ENCODE measurements at regions not wholly inside any gene's neighbourhood (a gene's known extent, or its start where the extent isn't known, plus 50 kb on each side); places are given as distances from the start of the nearest gene placed in this dataset.
"Not testable (repeated sequence)": the region's sequence is repeated elsewhere in the genome, so short reads cannot be mapped to it uniquely, and the experiment has no call there.

DNA sequence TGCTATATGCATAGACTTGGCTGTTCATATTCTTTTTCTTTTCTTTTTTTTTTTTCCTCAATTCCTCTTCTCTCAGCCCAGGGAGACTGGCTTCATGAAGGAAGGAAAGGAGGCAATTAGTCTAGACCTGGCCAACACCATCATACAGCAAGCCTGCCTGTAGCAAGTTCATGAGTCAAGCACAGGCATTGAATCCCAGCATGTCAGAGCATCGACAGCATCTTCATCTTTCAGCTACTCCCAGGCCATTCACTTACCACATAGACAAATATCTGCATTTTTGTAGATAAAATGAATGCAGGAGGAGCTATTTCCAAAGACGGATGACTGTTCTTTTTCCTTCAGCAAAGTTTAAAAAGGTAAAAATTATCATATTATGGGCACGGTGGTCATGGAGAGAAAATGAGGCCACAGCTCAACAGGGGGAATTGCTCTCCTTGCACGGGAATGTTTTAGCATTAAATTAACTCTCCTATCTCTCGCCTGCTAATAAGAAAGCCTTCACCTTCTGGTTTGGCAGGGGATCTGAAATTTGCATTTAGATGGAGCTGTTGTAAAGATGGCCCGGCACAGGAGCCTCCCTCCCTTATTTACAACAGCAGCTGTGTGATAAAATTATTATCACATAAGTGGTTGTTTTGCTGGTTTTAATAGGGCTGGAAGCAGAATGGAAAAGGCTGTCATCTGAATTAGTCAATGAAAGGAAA lies 626.5 kb upstream of the AUTS2 start:
- H3K4me1 ChIP-seq (ENCODE audit: control insufficient read depth in 1 of 2, extremely low read depth in 1 of 2, insufficient read depth in 2 of 2, low read length in 2 of 2) = no peaks in the 10 kb centered on the region
- no peaks in the 10 kb centered on the region for H3K36me3 ChIP-seq (ENCODE audit: control insufficient read depth in 2 of 2, extremely low read depth in 1 of 2, insufficient read depth in 1 of 2, low read length in 1 of 2)
- no peaks in the 10 kb centered on the region for H3K4me1 Mint-ChIP-seq
- peaks cover 12 to 30% (median 22%) of the 10 kb centered on the region in 3 donors for H3K9me3 Mint-ChIP-seq
- H3K27ac ChIP-seq (ENCODE audit: low read length) = no peak overlapping the region
- no peaks in the 10 kb centered on the region for H3K36me3 Mint-ChIP-seq
- no peak overlapping the region for H3K4me3 ChIP-seq (ENCODE audit: control insufficient read depth in 1 of 2, extremely low read depth in 1 of 2, low read length in 1 of 2)
- H3K27me3 Mint-ChIP-seq = no peaks in the 10 kb centered on the region
- peaks cover 2% of the 10 kb centered on the region for H3K9me3 ChIP-seq
- peaks cover 0 to 2% of the 10 kb centered on the region in 2 experiments for H3K27me3 ChIP-seq (replicated peaks in 1 of 2; ENCODE audit: control insufficient read depth in 2 of 2, extremely low read depth in 1 of 2, insufficient read depth in 2 of 2, low read length in 1 of 2)
- DNase-seq (no peak), ATAC-seq (replicated peaks in 1 of 4) (no peak)
- ChIA-PET POLR2A (no interaction called here), CTCF (interaction anchor here in 1 of 2 donors (0.5 kb wide), 1 partner anchor 1154 kb away, joined by 3 read pairs; no protein-coding TSS in a partner anchor)
- whole genome bisulfite sequencing (ENCODE audit: insufficient coverage) = no CpG with 5 or more reads among the region's 6 CpGs
- H3K27ac Mint-ChIP-seq = no peak overlapping the region
- H3K4me3 Mint-ChIP-seq = no peak overlapping the region

DNA sequence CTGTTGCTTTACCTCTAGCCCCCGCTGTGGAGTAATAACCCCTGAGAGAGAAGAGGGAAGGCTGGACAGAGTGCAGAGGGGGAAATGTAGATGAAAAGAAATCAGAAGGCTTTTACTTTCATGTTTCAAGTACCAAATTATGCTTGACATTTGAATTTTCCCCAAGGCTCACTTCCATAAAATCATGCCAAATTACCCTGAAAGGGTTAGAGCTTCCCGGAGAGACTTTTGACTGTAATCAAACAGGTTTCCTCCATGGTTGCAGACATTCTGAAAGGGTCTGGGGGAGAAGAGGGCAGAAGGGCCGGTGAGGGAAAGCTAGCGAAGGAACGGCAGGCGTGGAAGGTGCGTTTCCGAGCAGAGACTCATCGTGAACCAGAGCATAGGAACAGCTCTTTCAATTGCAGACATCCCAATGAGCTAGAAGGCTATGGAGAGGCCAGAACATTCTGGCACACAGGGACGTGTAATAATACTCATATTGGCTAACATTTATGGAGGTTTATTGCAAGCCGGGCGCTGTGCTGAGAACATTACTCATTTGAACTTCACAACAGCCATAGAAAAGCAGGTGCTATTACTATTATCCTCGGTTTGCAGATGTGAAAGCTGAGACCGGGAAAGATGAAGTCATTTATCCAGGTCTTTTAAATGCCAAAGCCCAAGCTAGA lies 620.8 kb upstream of the AUTS2 start:
- ChIA-PET POLR2A (no interaction called here), CTCF (no interaction called here)
- Mint-ChIP-seq H3K4me3 (no peak overlapping the region), H3K27me3 (no peaks in the 10 kb centered on the region), H3K9me3 (peaks cover 16 to 30% (median 23%) of the 10 kb centered on the region in 3 donors), H3K27ac (no peak overlapping the region), H3K36me3 (no peaks in the 10 kb centered on the region), H3K4me1 (no peaks in the 10 kb centered on the region)
- H3K27ac ChIP-seq (ENCODE audit: low read length) = no peak overlapping the region
- no peaks in the 10 kb centered on the region for H3K4me1 ChIP-seq (ENCODE audit: control insufficient read depth in 1 of 2, extremely low read depth in 1 of 2, insufficient read depth in 2 of 2, low read length in 2 of 2)
- WGBS (ENCODE audit: insufficient coverage) = 85% methylated on average over 9 of the region's 14 CpGs
- H3K4me3 ChIP-seq (ENCODE audit: control insufficient read depth in 1 of 2, extremely low read depth in 1 of 2, low read length in 1 of 2) = no peak overlapping the region
- ATAC-seq (replicated peaks in 1 of 4) (no peak), DNase-seq (no peak)
- no peaks in the 10 kb centered on the region for H3K27me3 ChIP-seq (replicated peaks in 1 of 2; ENCODE audit: control insufficient read depth in 2 of 2, extremely low read depth in 1 of 2, insufficient read depth in 2 of 2, low read length in 1 of 2)
- no peaks in the 10 kb centered on the region for H3K36me3 ChIP-seq (ENCODE audit: control insufficient read depth in 2 of 2, extremely low read depth in 1 of 2, insufficient read depth in 1 of 2, low read length in 1 of 2)
- peaks cover 2% of the 10 kb centered on the region for H3K9me3 ChIP-seq

DNA sequence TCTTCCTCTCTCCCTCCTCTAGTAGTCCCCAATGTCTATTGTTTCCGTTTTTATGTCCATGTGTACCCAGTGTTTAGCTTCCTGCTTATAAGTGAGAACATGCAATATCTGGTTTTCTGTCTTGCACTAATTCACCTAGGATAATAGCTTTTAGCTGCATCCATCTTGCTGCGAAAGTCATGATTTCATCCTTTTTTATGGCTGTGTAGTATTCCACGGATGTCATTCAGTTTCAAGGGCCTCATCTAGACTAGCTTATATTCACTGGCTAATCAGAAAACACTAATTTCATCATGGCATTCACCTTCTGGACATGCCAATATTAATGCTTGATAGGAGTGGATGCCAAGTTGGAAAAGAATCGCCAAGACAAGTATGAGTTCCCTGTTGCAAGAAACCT lies 619.6 kb upstream of the AUTS2 start:
- Histone ChIP-seq H3K36me3 (ENCODE audit: control insufficient read depth in 2 of 2, extremely low read depth in 1 of 2, insufficient read depth in 1 of 2, low read length in 1 of 2) (no peaks in the 10 kb centered on the region), H3K4me3 (ENCODE audit: control insufficient read depth in 1 of 2, extremely low read depth in 1 of 2, low read length in 1 of 2) (no peak overlapping the region), H3K4me1 (ENCODE audit: control insufficient read depth in 1 of 2, extremely low read depth in 1 of 2, insufficient read depth in 2 of 2, low read length in 2 of 2) (no peaks in the 10 kb centered on the region), H3K27me3 (replicated peaks in 1 of 2; ENCODE audit: control insufficient read depth in 2 of 2, extremely low read depth in 1 of 2, insufficient read depth in 2 of 2, low read length in 1 of 2) (no peaks in the 10 kb centered on the region), H3K27ac (ENCODE audit: low read length) (no peak overlapping the region), H3K9me3 (peaks cover 2% of the 10 kb centered on the region)
- no peak for ATAC-seq (replicated peaks in 1 of 4)
- Mint-ChIP-seq H3K27ac (no peak overlapping the region), H3K9me3 (peaks cover 20 to 30% (median 25%) of the 10 kb centered on the region in 3 donors), H3K27me3 (no peaks in the 10 kb centered on the region), H3K4me3 (no peak overlapping the region), H3K4me1 (no peaks in the 10 kb centered on the region), H3K36me3 (no peaks in the 10 kb centered on the region)
- ChIA-PET POLR2A (no interaction called here), CTCF (no interaction called here)
- no peak for DNase-seq
- 90% methylated on average over 2 of the region's 4 CpGs for WGBS (ENCODE audit: insufficient coverage)

- DNase-seq = no peak
- no peak overlapping the region for H3K27ac ChIP-seq (ENCODE audit: low read length)
- no peaks in the 10 kb centered on the region for H3K36me3 ChIP-seq (ENCODE audit: control insufficient read depth in 2 of 2, extremely low read depth in 1 of 2, insufficient read depth in 1 of 2, low read length in 1 of 2)
- Mint-ChIP-seq H3K27me3 (no peaks in the 10 kb centered on the region), H3K9me3 (peaks cover 19 to 36% (median 25%) of the 10 kb centered on the region in 3 donors), H3K27ac (no peak overlapping the region), H3K4me3 (no peak overlapping the region), H3K4me1 (no peaks in the 10 kb centered on the region), H3K36me3 (no peaks in the 10 kb centered on the region)
- no peaks in the 10 kb centered on the region for H3K4me1 ChIP-seq (ENCODE audit: control insufficient read depth in 1 of 2, extremely low read depth in 1 of 2, insufficient read depth in 2 of 2, low read length in 2 of 2)
- H3K27me3 ChIP-seq (replicated peaks in 1 of 2; ENCODE audit: control insufficient read depth in 2 of 2, extremely low read depth in 1 of 2, insufficient read depth in 2 of 2, low read length in 1 of 2) = no peaks in the 10 kb centered on the region
- no peak overlapping the region for H3K4me3 ChIP-seq (ENCODE audit: control insufficient read depth in 1 of 2, extremely low read depth in 1 of 2, low read length in 1 of 2)
- no peaks in the 10 kb centered on the region for H3K9me3 ChIP-seq
- no CpG with 5 or more reads among the region's 1 CpG for WGBS (ENCODE audit: insufficient coverage)
- no peak for ATAC-seq (replicated peaks in 1 of 4)
- CTCF ChIA-PET = no interaction called here
- POLR2A ChIA-PET = no interaction called here
Measured at GRCh38 chr7:68980011-68980410, 618.3 kb upstream of the AUTS2 start.

GRCh38 chr7:68980432-68980831 lies 617.8 kb upstream of the AUTS2 start:
- H3K36me3 Mint-ChIP-seq; H3K27ac Mint-ChIP-seq; H3K36me3 ChIP-seq (ENCODE audit: control insufficient read depth in 2 of 2, extremely low read depth in 1 of 2, insufficient read depth in 1 of 2, low read length in 1 of 2); H3K4me3 Mint-ChIP-seq; H3K9me3 ChIP-seq; DNase-seq; H3K27me3 Mint-ChIP-seq; H3K27me3 ChIP-seq (replicated peaks in 1 of 2; ENCODE audit: control insufficient read depth in 2 of 2, extremely low read depth in 1 of 2, insufficient read depth in 2 of 2, low read length in 1 of 2); H3K4me1 Mint-ChIP-seq; H3K4me3 ChIP-seq (ENCODE audit: control insufficient read depth in 1 of 2, extremely low read depth in 1 of 2, low read length in 1 of 2); ATAC-seq (replicated peaks in 1 of 4); H3K27ac ChIP-seq (ENCODE audit: low read length); CTCF ChIA-PET; POLR2A ChIA-PET; H3K4me1 ChIP-seq (ENCODE audit: control insufficient read depth in 1 of 2, extremely low read depth in 1 of 2, insufficient read depth in 2 of 2, low read length in 2 of 2): not testable (repeated sequence)
- peaks cover 19 to 36% (median 25%) of the 10 kb centered on the region in 3 donors for H3K9me3 Mint-ChIP-seq
- WGBS (ENCODE audit: insufficient coverage) = 100% methylated on average over 1 of the region's 2 CpGs

DNA sequence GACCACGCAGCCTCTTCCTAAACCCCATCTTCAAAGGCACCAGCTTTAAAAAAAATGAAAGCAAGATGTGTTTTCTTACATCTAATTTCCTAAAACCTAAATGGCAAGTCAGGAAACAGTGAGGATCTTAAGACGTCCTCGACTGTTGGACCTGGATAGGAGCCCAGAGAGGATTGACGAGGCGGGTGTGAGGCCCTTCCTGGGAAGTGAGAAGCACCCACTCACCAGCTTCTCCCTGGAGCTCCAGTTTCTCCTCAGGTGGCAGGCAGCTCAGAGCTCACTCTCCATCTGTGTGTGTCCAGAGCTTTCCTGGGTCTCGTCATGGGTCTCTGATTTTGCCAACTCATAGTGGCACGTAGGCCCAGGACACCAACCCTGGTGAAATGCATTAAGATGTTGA lies 614.0 kb upstream of the AUTS2 start:
- Mint-ChIP-seq H3K4me3 (no peak overlapping the region), H3K4me1 (no peaks in the 10 kb centered on the region), H3K9me3 (peaks cover 22 to 51% (median 27%) of the 10 kb centered on the region in 3 donors), H3K36me3 (no peaks in the 10 kb centered on the region), H3K27me3 (no peaks in the 10 kb centered on the region), H3K27ac (no peak overlapping the region)
- no peaks in the 10 kb centered on the region for H3K36me3 ChIP-seq (ENCODE audit: control insufficient read depth in 2 of 2, extremely low read depth in 1 of 2, insufficient read depth in 1 of 2, low read length in 1 of 2)
- no peaks in the 10 kb centered on the region for H3K4me1 ChIP-seq (ENCODE audit: control insufficient read depth in 1 of 2, extremely low read depth in 1 of 2, insufficient read depth in 2 of 2, low read length in 2 of 2)
- WGBS (ENCODE audit: insufficient coverage) = 55% methylated on average over 2 of the region's 7 CpGs
- DNase-seq = no peak
- ATAC-seq (replicated peaks in 1 of 4) = no peak
- H3K27me3 ChIP-seq (replicated peaks in 1 of 2; ENCODE audit: control insufficient read depth in 2 of 2, extremely low read depth in 1 of 2, insufficient read depth in 2 of 2, low read length in 1 of 2) = no peaks in the 10 kb centered on the region
- H3K27ac ChIP-seq (ENCODE audit: low read length) = no peak overlapping the region
- ChIA-PET CTCF (no interaction called here), POLR2A (no interaction called here)
- H3K9me3 ChIP-seq = no peaks in the 10 kb centered on the region
- no peak overlapping the region for H3K4me3 ChIP-seq (ENCODE audit: control insufficient read depth in 1 of 2, extremely low read depth in 1 of 2, low read length in 1 of 2)
